Fibroblast of lung (primary cell): ENCODE measurements at regions not wholly inside any gene's neighbourhood (a gene's known extent, or its start where the extent isn't known, plus 50 kb on each side); places are given as distances from the start of the nearest gene placed in this dataset.

Experiments
- DNase-seq, 2 donors: peaks; one replicate each; pipeline versions ENCODE4 v3.0.0 to v3.0.0-alpha.2; 2010; ENCODE audit warnings: low read depth in 2 of 2
- H2AFZ ChIP-seq: 2 replicates; pipeline ENCODE4 v1.5.1; 2012; ENCODE audit warnings: low read length, control low read depth, inconsistent platforms
- H3K27ac ChIP-seq: 2 replicates; pipeline ENCODE4 v1.5.1; 2011; ENCODE audit warnings: low read length, control low read depth; ENCODE audit not compliant: insufficient read depth
- H3K27me3 ChIP-seq: 2 replicates; pipeline ENCODE4 v1.5.1; 2011; ENCODE audit warnings: mild to moderate bottlenecking, low read length; ENCODE audit not compliant: control insufficient read depth, insufficient read depth
- H3K36me3 ChIP-seq: 2 replicates; pipeline ENCODE4 v1.5.1; 2011; ENCODE audit warnings: low read length; ENCODE audit not compliant: control insufficient read depth, insufficient read depth
- H3K4me1 ChIP-seq: 2 replicates; pipeline ENCODE4 v1.5.1; 2011; ENCODE audit warnings: low read length; ENCODE audit not compliant: control insufficient read depth, insufficient read depth; ENCODE audit errors: extremely low read depth
- H3K4me2 ChIP-seq: 2 replicates; pipeline ENCODE4 v1.5.1; 2011; ENCODE audit warnings: low read length, control low read depth; ENCODE audit not compliant: insufficient read depth; ENCODE audit errors: extremely low read depth
- H3K4me3 ChIP-seq, 4 experiments: fragments of 200-600 bp in 1 of 4; sonication (generic) in 1 of 4; replicated peaks in 1 of 4; 2 replicates each; pipeline ENCODE4 v1.5.1; 2011 to 2016; ENCODE audit warnings: low read length in 4 of 4, low read depth in 3 of 4, mild to moderate bottlenecking in 3 of 4, control low read depth in 2 of 4, inconsistent platforms in 1 of 4, mixed read lengths in 1 of 4; ENCODE audit not compliant: insufficient read depth in 1 of 4; ENCODE audit errors: control extremely low read depth in 1 of 4
- H3K79me2 ChIP-seq: 2 replicates; pipeline ENCODE4 v1.5.1; 2012; ENCODE audit warnings: mild to moderate bottlenecking, low read length, inconsistent platforms; ENCODE audit not compliant: control insufficient read depth, insufficient read depth
- H3K9ac ChIP-seq: 2 replicates; pipeline ENCODE4 v1.5.1; 2011; ENCODE audit warnings: mild to moderate bottlenecking, low read length, control low read depth; ENCODE audit not compliant: insufficient read depth
- H3K9me3 ChIP-seq: 2 replicates; pipeline ENCODE4 v1.5.1; 2012; ENCODE audit warnings: low read depth, low read length; ENCODE audit not compliant: control insufficient read depth, insufficient read depth
- H4K20me1 ChIP-seq: 2 replicates; pipeline ENCODE4 v1.5.1; 2011; ENCODE audit warnings: low read length; ENCODE audit not compliant: control insufficient read depth, insufficient read depth; ENCODE audit errors: extremely low read depth
- EZH2 ChIP-seq: IDR thresholded peaks from 2 replicates; pipeline ENCODE4 v1.5.1; 2012; ENCODE audit warnings: low read length, control low read depth, mild to moderate bottlenecking; ENCODE audit errors: missing control alignments
- TF ChIP-seq, protein P1 (sequence below), 2 donors: IDR thresholded peaks in 1 of 2; conservative IDR thresholded peaks in 1 of 2; 1 replicate in 1 of 2; 2 replicates in 1 of 2; pipeline ENCODE4 v1.5.1; 2011 to 2012; ENCODE audit warnings: low read length in 2 of 2, control low read depth in 1 of 2, inconsistent platforms in 1 of 2, low read depth in 1 of 2, mild to moderate bottlenecking in 1 of 2

DNA sequence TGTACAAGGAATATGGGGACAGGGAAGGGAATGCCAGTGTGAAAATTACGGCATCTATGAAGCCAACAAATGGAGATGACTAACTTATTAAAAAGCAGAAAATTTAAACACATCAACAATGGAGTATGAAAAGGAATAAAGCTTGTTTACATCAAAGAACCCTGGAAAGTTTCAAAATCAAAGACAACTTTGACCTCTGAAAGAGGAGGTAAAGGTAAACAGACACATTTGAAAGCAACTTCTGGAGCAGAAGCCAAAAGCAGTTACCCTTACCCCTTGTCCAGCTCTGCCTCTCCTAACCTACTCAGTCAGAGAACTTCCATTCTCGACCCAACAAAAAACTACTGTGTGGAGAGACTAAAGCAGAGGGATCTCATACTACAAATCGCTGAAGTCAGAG, 184.3 kb downstream of the DUSP6 start:
- H3K4me1 ChIP-seq = no peaks in the 10 kb centered on the region
- H3K36me3 ChIP-seq = no peaks in the 10 kb centered on the region
- no peak overlapping the region for H2AFZ ChIP-seq
- H3K9ac ChIP-seq = no peak overlapping the region
- H3K9me3 ChIP-seq = no peaks in the 10 kb centered on the region
- H3K27ac ChIP-seq = no peak overlapping the region
- H4K20me1 ChIP-seq = no peaks in the 10 kb centered on the region
- no peak for DNase-seq
- no peak overlapping the region for H3K4me2 ChIP-seq
- H3K4me3 ChIP-seq = no peak overlapping the region
- no peaks in the 10 kb centered on the region for H3K79me2 ChIP-seq
- TF ChIP-seq, protein P1, sequence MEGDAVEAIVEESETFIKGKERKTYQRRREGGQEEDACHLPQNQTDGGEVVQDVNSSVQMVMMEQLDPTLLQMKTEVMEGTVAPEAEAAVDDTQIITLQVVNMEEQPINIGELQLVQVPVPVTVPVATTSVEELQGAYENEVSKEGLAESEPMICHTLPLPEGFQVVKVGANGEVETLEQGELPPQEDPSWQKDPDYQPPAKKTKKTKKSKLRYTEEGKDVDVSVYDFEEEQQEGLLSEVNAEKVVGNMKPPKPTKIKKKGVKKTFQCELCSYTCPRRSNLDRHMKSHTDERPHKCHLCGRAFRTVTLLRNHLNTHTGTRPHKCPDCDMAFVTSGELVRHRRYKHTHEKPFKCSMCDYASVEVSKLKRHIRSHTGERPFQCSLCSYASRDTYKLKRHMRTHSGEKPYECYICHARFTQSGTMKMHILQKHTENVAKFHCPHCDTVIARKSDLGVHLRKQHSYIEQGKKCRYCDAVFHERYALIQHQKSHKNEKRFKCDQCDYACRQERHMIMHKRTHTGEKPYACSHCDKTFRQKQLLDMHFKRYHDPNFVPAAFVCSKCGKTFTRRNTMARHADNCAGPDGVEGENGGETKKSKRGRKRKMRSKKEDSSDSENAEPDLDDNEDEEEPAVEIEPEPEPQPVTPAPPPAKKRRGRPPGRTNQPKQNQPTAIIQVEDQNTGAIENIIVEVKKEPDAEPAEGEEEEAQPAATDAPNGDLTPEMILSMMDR (conservative IDR thresholded peaks at IDR 0.05 in 1 of 2, IDR thresholded peaks at IDR 0.05 in 1 of 2; ENCODE audit: low read depth in 1 of 2, low read length in 2 of 2) = no peak
- TF ChIP-seq EZH2 = no peak
- no peaks in the 10 kb centered on the region for H3K27me3 ChIP-seq

DNA sequence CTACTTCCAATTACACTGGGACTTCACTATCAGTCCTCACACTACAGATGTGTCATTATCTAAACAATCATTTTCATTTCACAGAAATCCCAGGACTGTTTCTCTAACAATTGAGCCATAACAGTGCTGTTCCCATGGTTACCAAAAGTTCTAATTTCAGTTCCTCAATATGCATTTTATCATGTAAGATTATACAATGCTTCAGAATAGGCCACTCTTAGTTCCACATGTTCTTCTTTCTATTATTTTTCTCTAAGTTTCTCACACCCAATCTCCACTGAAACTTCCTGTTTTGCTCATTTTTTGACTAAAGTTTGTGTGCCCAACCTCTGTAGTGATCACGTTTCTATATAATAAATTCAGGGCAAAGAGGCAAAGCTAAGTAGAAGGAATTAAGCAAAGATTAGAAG, 185.8 kb downstream of the DUSP6 start:
- no peak overlapping the region for H3K4me3 ChIP-seq
- H3K9ac ChIP-seq = no peak overlapping the region
- no peak overlapping the region for H2AFZ ChIP-seq
- TF ChIP-seq, protein P1 (conservative IDR thresholded peaks at IDR 0.05 in 1 of 2, IDR thresholded peaks at IDR 0.05 in 1 of 2; ENCODE audit: low read depth in 1 of 2, low read length in 2 of 2) = no peak
- TF ChIP-seq EZH2 = no peak
- H4K20me1 ChIP-seq = no peaks in the 10 kb centered on the region
- DNase-seq = peak; percentile 57 to 68
- H3K36me3 ChIP-seq = no peaks in the 10 kb centered on the region
- H3K27me3 ChIP-seq = no peaks in the 10 kb centered on the region
- H3K9me3 ChIP-seq = no peaks in the 10 kb centered on the region
- H3K27ac ChIP-seq = no peak overlapping the region
- peaks cover 5% of the 10 kb centered on the region for H3K4me1 ChIP-seq
- no peak overlapping the region for H3K4me2 ChIP-seq
- H3K79me2 ChIP-seq = no peaks in the 10 kb centered on the region

DNA sequence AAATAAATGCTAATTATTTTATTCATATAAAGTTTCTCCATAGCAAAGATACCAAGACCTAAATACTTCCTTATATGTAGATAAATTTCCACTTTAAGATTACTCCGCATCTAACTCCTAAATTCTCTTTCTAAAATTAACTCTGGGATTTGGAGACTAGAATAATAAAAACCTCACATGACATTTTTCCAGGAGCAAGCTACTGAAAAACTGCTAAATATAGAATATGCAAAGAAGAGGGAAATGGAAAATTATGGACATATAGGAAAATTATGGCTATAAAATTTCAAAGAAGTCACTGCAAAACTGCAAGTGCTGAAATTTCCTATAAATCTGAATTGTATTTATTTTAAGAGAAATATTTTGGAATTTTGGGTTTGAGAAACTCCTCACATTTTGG, 186.2 kb downstream of the DUSP6 start:
- Histone ChIP-seq H3K9ac (no peak overlapping the region), H3K9me3 (no peaks in the 10 kb centered on the region), H3K79me2 (no peaks in the 10 kb centered on the region), H3K4me1 (peaks cover 6% of the 10 kb centered on the region), H3K27ac (no peak overlapping the region), H2AFZ (no peak overlapping the region), H3K36me3 (no peaks in the 10 kb centered on the region), H3K4me3 (no peak overlapping the region), H3K27me3 (no peaks in the 10 kb centered on the region), H3K4me2 (no peak overlapping the region), H4K20me1 (no peaks in the 10 kb centered on the region)
- TF ChIP-seq EZH2 = no peak
- TF ChIP-seq, protein P1 (conservative IDR thresholded peaks at IDR 0.05 in 1 of 2, IDR thresholded peaks at IDR 0.05 in 1 of 2; ENCODE audit: low read depth in 1 of 2, low read length in 2 of 2) = no peak
- no peak for DNase-seq
